Mammary epithelial cell (primary cell): ENCODE measurements at regions not wholly inside any gene's neighbourhood (a gene's known extent, or its start where the extent isn't known, plus 50 kb on each side); places are given as distances from the start of the nearest gene placed in this dataset.

ENCODE experiments used
- CTCF ChIP-seq, 2 donors: IDR thresholded peaks in 1 of 2; conservative IDR thresholded peaks in 1 of 2; 2 replicates each; pipeline ENCODE4 v1.5.1; 2011 to 2012; ENCODE audit warnings: inconsistent platforms in 2 of 2, low read length in 2 of 2, mild to moderate bottlenecking in 2 of 2, control low read depth in 1 of 2, low read depth in 1 of 2; ENCODE audit not compliant: insufficient read depth in 1 of 2; ENCODE audit errors: extremely low read depth in 1 of 2
- EZH2 ChIP-seq: IDR thresholded peaks from 2 replicates; pipeline ENCODE4 v1.6.1; 2012; ENCODE audit warnings: low read length, inconsistent platforms, borderline replicate concordance

GRCh38 chr2:42995752-42996422, 203.5 kb upstream of the HAAO start:
- no peak for TF ChIP-seq EZH2
- no peak for TF ChIP-seq CTCF (conservative IDR thresholded peaks at IDR 0.05 in 1 of 2, IDR thresholded peaks at IDR 0.05 in 1 of 2; ENCODE audit: extremely low read depth in 1 of 2, insufficient read depth in 1 of 2, low read depth in 1 of 2, low read length in 2 of 2)
